Glutamatergic neuron (in vitro differentiated cells): ENCODE measurements at regions not wholly inside any gene's neighbourhood (a gene's known extent, or its start where the extent isn't known, plus 50 kb on each side); places are given as distances from the start of the nearest gene placed in this dataset.
"Not testable (repeated sequence)": the region's sequence is repeated elsewhere in the genome, so short reads cannot be mapped to it uniquely, and the experiment has no call there.

Experiments
- DNase-seq: peaks from one replicate; pipeline ENCODE4 v3.0.0; 2022
- H3K27ac Mint-ChIP-seq: one replicate; pipeline ENCODE4 v1.8.0; 2020; ENCODE audit warnings: mild to moderate bottlenecking, mixed read lengths, inconsistent platforms; ENCODE audit not compliant: unreplicated experiment
- H3K27me3 Mint-ChIP-seq: one replicate; pipeline ENCODE4 v1.8.0; 2020; ENCODE audit warnings: mild to moderate bottlenecking, moderate library complexity, mixed read lengths, inconsistent platforms; ENCODE audit not compliant: unreplicated experiment
- H3K36me3 Mint-ChIP-seq: one replicate; pipeline ENCODE4 v1.8.0; 2020; ENCODE audit warnings: mild to moderate bottlenecking, mixed read lengths, inconsistent platforms; ENCODE audit not compliant: unreplicated experiment
- H3K4me1 Mint-ChIP-seq: one replicate; pipeline ENCODE4 v1.8.0; 2020; ENCODE audit warnings: mild to moderate bottlenecking, low read depth, mixed read lengths, inconsistent platforms; ENCODE audit not compliant: unreplicated experiment
- H3K4me3 Mint-ChIP-seq: one replicate; pipeline ENCODE4 v1.8.0; 2020; ENCODE audit warnings: mild to moderate bottlenecking, mixed read lengths, inconsistent platforms; ENCODE audit not compliant: unreplicated experiment
- H3K9me3 Mint-ChIP-seq: one replicate; pipeline ENCODE4 v1.8.0; 2020; ENCODE audit warnings: mild to moderate bottlenecking, moderate library complexity, mixed read lengths, inconsistent platforms; ENCODE audit not compliant: unreplicated experiment
- TF ChIP-seq, protein P1 (sequence below): fragments of 200-600 bp; sonication (generic); IDR thresholded peaks from one replicate; pipeline ENCODE4 v1.5.0; 2021; ENCODE audit not compliant: partially characterized antibody, unreplicated experiment

DNA sequence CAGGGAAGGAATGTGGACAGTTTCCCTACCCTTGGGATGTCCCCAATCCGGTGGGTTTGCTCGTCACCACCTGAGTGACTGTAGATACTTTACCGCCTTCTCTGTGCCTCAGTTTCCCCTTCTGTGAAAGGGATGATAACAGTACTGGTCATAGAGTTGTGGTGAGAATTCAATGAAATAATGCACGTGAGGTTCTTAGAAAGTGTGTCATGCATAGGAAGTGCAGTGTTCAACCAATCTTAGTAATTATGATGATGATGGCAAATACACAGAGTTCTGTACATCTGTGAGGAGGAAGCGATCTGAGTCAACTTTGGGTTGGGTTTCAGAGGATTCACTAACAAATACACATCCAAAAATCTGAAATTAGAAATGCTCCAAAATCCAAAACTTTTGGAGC is 114.6 kb upstream of the HS3ST2 start:
- TF ChIP-seq, protein P1, sequence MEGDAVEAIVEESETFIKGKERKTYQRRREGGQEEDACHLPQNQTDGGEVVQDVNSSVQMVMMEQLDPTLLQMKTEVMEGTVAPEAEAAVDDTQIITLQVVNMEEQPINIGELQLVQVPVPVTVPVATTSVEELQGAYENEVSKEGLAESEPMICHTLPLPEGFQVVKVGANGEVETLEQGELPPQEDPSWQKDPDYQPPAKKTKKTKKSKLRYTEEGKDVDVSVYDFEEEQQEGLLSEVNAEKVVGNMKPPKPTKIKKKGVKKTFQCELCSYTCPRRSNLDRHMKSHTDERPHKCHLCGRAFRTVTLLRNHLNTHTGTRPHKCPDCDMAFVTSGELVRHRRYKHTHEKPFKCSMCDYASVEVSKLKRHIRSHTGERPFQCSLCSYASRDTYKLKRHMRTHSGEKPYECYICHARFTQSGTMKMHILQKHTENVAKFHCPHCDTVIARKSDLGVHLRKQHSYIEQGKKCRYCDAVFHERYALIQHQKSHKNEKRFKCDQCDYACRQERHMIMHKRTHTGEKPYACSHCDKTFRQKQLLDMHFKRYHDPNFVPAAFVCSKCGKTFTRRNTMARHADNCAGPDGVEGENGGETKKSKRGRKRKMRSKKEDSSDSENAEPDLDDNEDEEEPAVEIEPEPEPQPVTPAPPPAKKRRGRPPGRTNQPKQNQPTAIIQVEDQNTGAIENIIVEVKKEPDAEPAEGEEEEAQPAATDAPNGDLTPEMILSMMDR, result no peak
- Mint-ChIP-seq H3K27ac (no peak overlapping the region), H3K27me3 (peaks cover 2% of the 10 kb centered on the region), H3K9me3 (peaks cover 3% of the 10 kb centered on the region), H3K4me3 (no peak overlapping the region), H3K36me3 (no peaks in the 10 kb centered on the region), H3K4me1 (no peaks in the 10 kb centered on the region)
- no peak for DNase-seq

DNA sequence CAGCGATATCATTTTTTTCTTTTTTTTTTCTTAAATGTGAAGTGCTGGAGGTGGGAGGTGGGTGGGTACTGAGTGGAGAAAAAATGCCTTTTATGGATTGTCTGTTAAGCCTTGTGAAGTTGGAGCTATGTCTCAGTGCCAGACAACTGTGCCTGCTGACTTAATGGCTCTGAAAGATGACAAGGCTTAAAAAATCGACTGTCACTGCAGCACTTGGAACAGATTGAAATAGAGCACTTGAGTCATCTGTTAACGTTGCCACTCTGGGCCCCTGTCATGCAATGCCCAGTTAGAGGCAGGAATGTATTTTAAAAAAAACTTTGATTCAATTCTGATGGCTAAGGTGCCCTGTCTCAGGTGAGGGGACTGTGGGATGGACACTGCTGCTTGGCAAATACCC is 108.2 kb upstream of the HS3ST2 start:
- Mint-ChIP-seq H3K36me3 (no peaks in the 10 kb centered on the region), H3K4me1 (no peaks in the 10 kb centered on the region), H3K4me3 (no peak overlapping the region), H3K27me3 (peaks cover 4% of the 10 kb centered on the region), H3K9me3 (no peaks in the 10 kb centered on the region), H3K27ac (no peak overlapping the region)
- DNase-seq, result no peak
- TF ChIP-seq, protein P1, result no peak

DNA sequence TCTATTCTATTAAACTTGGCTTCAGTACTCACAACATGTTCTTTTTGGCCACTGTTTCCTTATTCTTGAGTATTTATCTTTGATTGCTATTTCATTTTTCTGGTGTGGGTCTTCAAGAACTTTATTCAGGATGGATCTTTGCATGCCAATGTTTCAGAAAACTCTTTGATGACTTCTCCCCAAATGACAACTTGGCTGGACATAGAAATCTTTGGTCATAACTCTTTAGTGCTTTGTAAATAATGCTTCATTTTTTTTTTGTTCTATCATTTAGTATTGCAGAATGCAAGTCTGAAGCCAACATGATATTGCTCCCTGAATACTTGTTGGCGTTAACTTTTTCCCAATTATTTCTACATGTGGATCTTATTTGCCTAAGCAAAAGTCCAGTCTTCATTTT is 103.6 kb upstream of the HS3ST2 start:
- Mint-ChIP-seq H3K36me3 (peaks cover 11% of the 10 kb centered on the region), H3K4me1 (no peaks in the 10 kb centered on the region), H3K9me3 (no peaks in the 10 kb centered on the region), H3K4me3 (no peak overlapping the region), H3K27ac (no peak overlapping the region), H3K27me3 (peaks cover 2% of the 10 kb centered on the region)
- no peak for DNase-seq
- TF ChIP-seq, protein P1, result no peak

- H3K4me3 Mint-ChIP-seq, result no peak overlapping the region
- DNase-seq, result no peak
- peaks cover 11% of the 10 kb centered on the region for H3K36me3 Mint-ChIP-seq
- TF ChIP-seq, protein P1, result no peak
- no peak overlapping the region for H3K27ac Mint-ChIP-seq
- no peaks in the 10 kb centered on the region for H3K4me1 Mint-ChIP-seq
- H3K9me3 Mint-ChIP-seq, result no peaks in the 10 kb centered on the region
- H3K27me3 Mint-ChIP-seq, result no peaks in the 10 kb centered on the region
Measured at GRCh38 chr16:22711847-22712246, 102.1 kb upstream of the HS3ST2 start.

GRCh38 chr16:22712471-22712870 is 101.5 kb upstream of the HS3ST2 start:
- TF ChIP-seq, protein P1, result no peak
- Mint-ChIP-seq H3K4me1 (no peaks in the 10 kb centered on the region), H3K27me3 (no peaks in the 10 kb centered on the region), H3K36me3 (peaks cover 11% of the 10 kb centered on the region), H3K27ac (no peak overlapping the region), H3K9me3 (no peaks in the 10 kb centered on the region), H3K4me3 (no peak overlapping the region)
- no peak for DNase-seq

DNA sequence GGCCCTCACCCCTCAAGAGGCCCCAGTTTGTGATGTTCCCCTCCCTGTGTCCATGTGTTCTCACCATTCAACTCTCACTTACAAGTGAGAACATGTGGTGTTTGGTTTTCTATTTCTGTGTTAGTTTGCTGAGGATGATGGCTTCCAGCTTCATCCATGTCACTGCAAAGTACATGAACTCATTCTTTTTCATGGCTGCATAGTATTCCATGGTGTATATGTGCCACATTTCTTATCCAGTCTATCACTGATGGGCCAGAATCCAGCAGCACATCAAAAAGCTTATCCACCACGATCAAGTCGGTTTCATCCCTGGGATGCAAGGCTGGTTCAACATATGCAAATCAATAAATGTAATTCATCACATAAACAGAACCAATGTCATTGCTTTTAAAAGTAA is 95.4 kb upstream of the HS3ST2 start:
- DNase-seq, H3K27me3 Mint-ChIP-seq, H3K4me3 Mint-ChIP-seq, H3K36me3 Mint-ChIP-seq, H3K9me3 Mint-ChIP-seq, H3K27ac Mint-ChIP-seq, H3K4me1 Mint-ChIP-seq: not testable (repeated sequence)
